Body of pancreas (tissue), 4 donors: ENCODE measurements at regions not wholly inside any gene's neighbourhood (a gene's known extent, or its start where the extent isn't known, plus 50 kb on each side); places are given as distances from the start of the nearest gene placed in this dataset.

Experiments
- ATAC-seq: fragments of 150-250 bp; one replicate; pipeline ENCODE4 v1.9.1; 2016
- DNase-seq, 4 donors: peaks; one replicate each; pipeline ENCODE4 v3.0.0-alpha.2; 2019
- H3K27ac ChIP-seq, 4 donors: fragments of 200-600 bp; sonication (generic); 1 replicate in 3 of 4; 2 replicates in 1 of 4; pipeline versions ENCODE4 v1.5.1 to v1.6.1; 2016 to 2019; ENCODE audit warnings: mild to moderate bottlenecking in 1 of 4, mixed read lengths in 1 of 4, moderate library complexity in 1 of 4
- H3K27me3 ChIP-seq, 2 donors: fragments of 200-600 bp; sonication (generic); one replicate each; pipeline ENCODE4 v1.6.0; 2016; ENCODE audit warnings: mild to moderate bottlenecking in 1 of 2
- H3K36me3 ChIP-seq, 2 donors: fragments of 200-600 bp; sonication (generic); replicated peaks in 1 of 2; 2 replicates each; pipeline ENCODE4 v1.5.1; 2016; ENCODE audit warnings: low read depth in 2 of 2; ENCODE audit not compliant: insufficient read depth in 1 of 2
- H3K4me1 ChIP-seq: fragments of 200-600 bp; sonication (generic); one replicate; pipeline ENCODE4 v1.6.0; 2016
- H3K4me3 ChIP-seq, 2 donors: fragments of 200-600 bp; sonication (generic); 1 replicate in 1 of 2; 2 replicates in 1 of 2; pipeline ENCODE4 v1.5.1; 2016 to 2019
- H3K9me3 ChIP-seq, 3 donors: fragments of 200-600 bp; sonication (generic); 1 replicate in 2 of 3; 2 replicates in 1 of 3; pipeline ENCODE4 v1.5.1; 2016
- POLR2A ChIP-seq, 3 donors: fragments of 450-650 bp; IDR thresholded peaks; one replicate each; pipeline ENCODE4 v1.6.1; 2016; ENCODE audit warnings: antibody characterized with exemption in 3 of 3, mild to moderate bottlenecking in 2 of 3
- WGBS, 2 donors: methylation state at CpG; one replicate each; pipeline ENCODE4 v1.1.5; 2017; 5-methylcytosine and 5-hydroxymethylcytosine counted together
- intact Hi-C: fragments of 100-400 bp; cut with DNase I; formaldehyde crosslinking; loops from one replicate; pipeline ENCODE4 v1.15.1; 2023
- TF ChIP-seq, protein P1 (sequence below), 7 experiments: fragments of 450-650 bp in 4 of 7; fragments of 200-600 bp in 3 of 7; sonication (generic) in 3 of 7; IDR thresholded peaks; one replicate each; pipeline ENCODE4 v1.5.1; 2016 to 2019; ENCODE audit warnings: antibody characterized with exemption in 7 of 7

DNA sequence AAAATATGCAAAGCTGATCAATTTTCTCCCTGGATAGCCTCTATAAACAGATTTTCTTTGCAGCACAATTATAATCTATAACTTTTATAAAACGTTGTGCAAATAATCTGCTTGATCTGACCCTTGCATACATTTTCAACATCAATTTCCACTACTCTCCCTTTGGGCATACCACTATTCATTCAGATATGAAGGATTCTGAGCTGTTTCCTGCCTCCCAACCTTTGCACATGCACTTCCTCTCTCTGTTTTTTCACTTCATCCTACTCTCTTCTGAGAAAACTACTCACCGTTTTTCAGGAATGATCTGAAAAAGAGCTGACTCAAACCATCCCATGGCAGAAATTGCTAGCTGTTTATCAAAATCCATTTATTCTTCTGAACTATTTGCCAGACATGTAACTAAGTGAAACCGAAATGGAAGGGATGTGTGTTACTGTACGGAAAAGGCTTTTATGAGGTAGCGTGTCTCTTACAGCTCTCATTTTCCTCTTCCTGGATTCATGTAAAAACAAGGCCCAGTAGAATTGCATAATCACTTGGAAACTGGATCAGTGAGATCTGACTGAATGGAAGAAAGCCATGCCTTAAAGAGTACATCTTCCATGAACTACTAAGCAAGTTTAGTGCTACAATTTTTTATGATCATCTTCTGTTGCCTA lies 1447.3 kb upstream of the MIR17HG start:
- H3K9me3 ChIP-seq, result no peaks in the 10 kb centered on the region
- ATAC-seq (no peak), DNase-seq (no peak)
- H3K4me3 ChIP-seq, result no peak overlapping the region
- no peak overlapping the region for H3K27ac ChIP-seq
- H3K36me3 ChIP-seq, result no peaks in the 10 kb centered on the region
- H3K27me3 ChIP-seq, result no peaks in the 10 kb centered on the region
- intact Hi-C loops, result no loop called here
- WGBS, 2 donors, result 63 to 66% methylated on average over 5 of the region's 5 CpGs
- no peaks in the 10 kb centered on the region for H3K4me1 ChIP-seq
- TF ChIP-seq, protein P1, sequence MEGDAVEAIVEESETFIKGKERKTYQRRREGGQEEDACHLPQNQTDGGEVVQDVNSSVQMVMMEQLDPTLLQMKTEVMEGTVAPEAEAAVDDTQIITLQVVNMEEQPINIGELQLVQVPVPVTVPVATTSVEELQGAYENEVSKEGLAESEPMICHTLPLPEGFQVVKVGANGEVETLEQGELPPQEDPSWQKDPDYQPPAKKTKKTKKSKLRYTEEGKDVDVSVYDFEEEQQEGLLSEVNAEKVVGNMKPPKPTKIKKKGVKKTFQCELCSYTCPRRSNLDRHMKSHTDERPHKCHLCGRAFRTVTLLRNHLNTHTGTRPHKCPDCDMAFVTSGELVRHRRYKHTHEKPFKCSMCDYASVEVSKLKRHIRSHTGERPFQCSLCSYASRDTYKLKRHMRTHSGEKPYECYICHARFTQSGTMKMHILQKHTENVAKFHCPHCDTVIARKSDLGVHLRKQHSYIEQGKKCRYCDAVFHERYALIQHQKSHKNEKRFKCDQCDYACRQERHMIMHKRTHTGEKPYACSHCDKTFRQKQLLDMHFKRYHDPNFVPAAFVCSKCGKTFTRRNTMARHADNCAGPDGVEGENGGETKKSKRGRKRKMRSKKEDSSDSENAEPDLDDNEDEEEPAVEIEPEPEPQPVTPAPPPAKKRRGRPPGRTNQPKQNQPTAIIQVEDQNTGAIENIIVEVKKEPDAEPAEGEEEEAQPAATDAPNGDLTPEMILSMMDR (IDR thresholded peaks at IDR 0.05), result no peak
- TF ChIP-seq POLR2A (IDR thresholded peaks at IDR 0.05), result no peak

DNA sequence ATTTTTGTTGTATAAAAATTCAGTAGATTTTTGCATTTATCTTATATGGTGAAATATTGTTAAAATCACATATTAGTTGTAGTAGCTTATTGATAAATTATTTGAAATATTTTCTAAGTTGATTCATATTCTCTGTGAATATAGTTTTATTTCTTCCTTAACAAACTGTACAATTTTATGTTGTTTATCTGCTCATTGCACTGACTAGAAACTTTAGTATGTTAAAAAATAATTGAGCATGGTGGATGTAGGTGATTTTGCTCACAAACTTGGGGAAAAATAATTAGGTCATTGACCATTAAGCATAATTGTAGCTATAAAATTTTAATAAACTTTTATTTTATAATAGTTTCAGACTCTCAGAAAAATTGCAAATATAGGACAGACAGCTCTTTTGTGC lies 1445.3 kb upstream of the MIR17HG start:
- Histone ChIP-seq H3K27me3 (no peaks in the 10 kb centered on the region), H3K36me3 (no peaks in the 10 kb centered on the region), H3K4me1 (no peaks in the 10 kb centered on the region), H3K4me3 (no peak overlapping the region), H3K27ac (no peak overlapping the region), H3K9me3 (no peaks in the 10 kb centered on the region)
- intact Hi-C loops, result no loop called here
- no peak for DNase-seq
- no peak for ATAC-seq
- TF ChIP-seq POLR2A (IDR thresholded peaks at IDR 0.05), result no peak
- TF ChIP-seq, protein P1 (IDR thresholded peaks at IDR 0.05), result no peak

DNA sequence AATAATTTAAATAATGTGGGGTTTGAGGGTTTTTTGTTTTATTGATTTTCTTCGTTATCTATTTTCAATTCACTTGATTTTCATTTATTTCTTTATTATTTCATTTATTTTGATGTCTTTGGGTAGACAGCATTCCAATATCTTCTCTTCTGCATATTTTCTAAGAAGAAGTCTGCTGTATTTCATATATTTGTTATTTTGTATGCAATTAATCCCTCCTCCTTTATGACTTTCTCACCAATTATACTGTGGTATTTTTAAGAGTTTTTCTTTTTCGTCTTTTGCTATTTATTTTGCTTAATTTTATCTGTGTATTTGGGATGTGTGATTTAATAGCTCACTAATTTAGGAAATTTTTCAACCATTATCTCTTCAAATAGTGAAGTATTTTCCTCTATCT lies 1444.4 kb upstream of the MIR17HG start:
- WGBS, 2 donors, result 42 to 60% methylated on average over 2 of the region's 2 CpGs
- ATAC-seq, result no peak

DNA sequence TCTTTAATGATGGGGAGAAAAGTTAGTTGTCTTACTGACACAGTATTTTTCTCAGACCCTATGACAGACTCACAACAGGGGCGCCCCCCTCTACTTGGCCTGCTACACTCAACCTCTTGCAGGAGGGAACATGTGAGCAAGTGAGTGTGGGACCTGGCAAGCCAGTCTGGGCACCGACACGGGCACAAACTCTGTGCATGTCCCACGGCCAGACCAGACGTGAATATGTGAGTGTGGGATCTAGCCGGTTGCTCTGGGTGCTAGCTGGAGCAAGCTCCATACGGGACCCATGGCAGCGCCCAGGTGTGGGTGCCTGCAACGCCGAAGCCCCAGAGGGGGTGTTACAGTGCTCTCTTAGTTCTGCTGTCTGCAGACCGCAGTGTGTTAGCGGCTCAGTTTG lies 1437.3 kb upstream of the MIR17HG start:
- no peaks in the 10 kb centered on the region for H3K9me3 ChIP-seq
- 73 to 83% methylated on average over 12 of the region's 12 CpGs for WGBS, 2 donors
- H3K27ac ChIP-seq, result no peak overlapping the region
- no peaks in the 10 kb centered on the region for H3K4me1 ChIP-seq
- H3K4me3 ChIP-seq, result no peak overlapping the region
- H3K27me3 ChIP-seq, result no peaks in the 10 kb centered on the region
- TF ChIP-seq, protein P1 (IDR thresholded peaks at IDR 0.05), result no peak
- TF ChIP-seq POLR2A (IDR thresholded peaks at IDR 0.05), result no peak
- no peaks in the 10 kb centered on the region for H3K36me3 ChIP-seq
- DNase-seq (no peak), ATAC-seq (no peak)
- intact Hi-C loops, result no loop called here

More for the DNA sequence above, 1444.4 kb upstream of the MIR17HG start:
- no peak for DNase-seq
- Histone ChIP-seq H3K9me3 (no peaks in the 10 kb centered on the region), H3K27ac (no peak overlapping the region), H3K4me3 (no peak overlapping the region), H3K27me3 (no peaks in the 10 kb centered on the region), H3K4me1 (no peaks in the 10 kb centered on the region), H3K36me3 (no peaks in the 10 kb centered on the region)
- intact Hi-C loops, result no loop called here
- TF ChIP-seq POLR2A (IDR thresholded peaks at IDR 0.05), result no peak
- TF ChIP-seq, protein P1 (IDR thresholded peaks at IDR 0.05), result no peak

DNA sequence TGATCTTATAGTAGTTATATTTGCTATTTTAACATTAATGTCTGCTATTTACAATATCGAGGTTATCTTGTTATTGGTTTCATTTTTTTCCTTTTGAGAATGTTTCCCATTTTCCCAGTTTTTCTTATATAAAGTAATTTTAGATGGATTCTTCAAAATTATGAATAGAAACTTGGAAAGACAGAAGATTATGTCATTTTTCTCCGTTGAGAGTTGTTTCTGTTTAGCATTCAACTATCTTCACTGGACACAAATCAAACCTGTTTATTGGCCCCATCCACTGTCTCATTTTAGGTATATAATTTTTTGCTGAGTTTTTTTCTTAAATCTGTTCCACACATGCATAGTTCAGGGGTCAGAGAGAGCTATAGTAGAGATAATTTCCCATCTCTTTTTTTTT lies 1430.9 kb upstream of the MIR17HG start:
- H3K9me3 ChIP-seq, result no peaks in the 10 kb centered on the region
- H3K4me3 ChIP-seq, result no peak overlapping the region
- ATAC-seq, result no peak
- no peak for DNase-seq
- WGBS, 2 donors, result 52 to 58% methylated on average over 2 of the region's 2 CpGs
- H3K27ac ChIP-seq, result no peak overlapping the region
- H3K27me3 ChIP-seq, result no peaks in the 10 kb centered on the region
- no peak for TF ChIP-seq POLR2A (IDR thresholded peaks at IDR 0.05)
- TF ChIP-seq, protein P1 (IDR thresholded peaks at IDR 0.05), result no peak
- H3K36me3 ChIP-seq, result no peaks in the 10 kb centered on the region
- intact Hi-C loops, result no loop called here
- no peaks in the 10 kb centered on the region for H3K4me1 ChIP-seq
